ENCODE measurements at regions not wholly inside any gene's neighbourhood (a gene's known extent, or its start where the extent isn't known, plus 50 kb on each side); places are given as distances from the start of the nearest gene placed in this dataset.

DNA sequence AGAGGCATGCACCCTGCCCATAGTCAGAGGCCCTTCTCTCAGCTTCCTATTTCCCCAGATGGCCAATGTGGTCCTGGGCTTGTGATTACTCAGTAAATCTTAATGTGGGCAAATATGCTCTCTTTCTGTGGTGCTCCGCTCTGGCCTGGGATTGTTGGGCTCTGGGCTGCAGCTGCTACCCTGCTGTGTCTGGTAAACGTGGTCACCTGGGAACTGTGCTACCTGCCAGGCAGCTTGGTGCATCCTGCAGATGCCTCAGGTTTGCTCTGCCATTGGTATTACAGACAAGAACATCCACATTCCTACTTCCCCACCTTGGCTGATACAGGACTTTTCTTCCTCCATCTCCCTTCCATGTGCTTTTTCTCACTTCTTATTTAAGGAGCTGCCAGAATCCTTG is 611.5 kb upstream of the IMPG1 start:
- peaks cover 13% of the 10 kb centered on the region for H3K9me3 Mint-ChIP-seq
- no peak for DNase-seq
- peaks cover 0 to 3% of the 10 kb centered on the region in 2 experiments for H3K9me3 ChIP-seq (ENCODE audit: control insufficient read depth in 1 of 2, insufficient read depth in 1 of 2, low read length in 2 of 2)
- no peak overlapping the region for H3K27ac ChIP-seq (ENCODE audit: low read depth in 1 of 2, low read length in 2 of 2)
- no peaks in the 10 kb centered on the region for H3K27me3 ChIP-seq (ENCODE audit: control insufficient read depth in 1 of 2, insufficient read depth in 2 of 2, low read length in 2 of 2)
- H3K27ac Mint-ChIP-seq = no peak overlapping the region
- no peaks in the 10 kb centered on the region for H3K4me1 ChIP-seq (ENCODE audit: insufficient read depth, low read length)
- TF ChIP-seq, protein P1, sequence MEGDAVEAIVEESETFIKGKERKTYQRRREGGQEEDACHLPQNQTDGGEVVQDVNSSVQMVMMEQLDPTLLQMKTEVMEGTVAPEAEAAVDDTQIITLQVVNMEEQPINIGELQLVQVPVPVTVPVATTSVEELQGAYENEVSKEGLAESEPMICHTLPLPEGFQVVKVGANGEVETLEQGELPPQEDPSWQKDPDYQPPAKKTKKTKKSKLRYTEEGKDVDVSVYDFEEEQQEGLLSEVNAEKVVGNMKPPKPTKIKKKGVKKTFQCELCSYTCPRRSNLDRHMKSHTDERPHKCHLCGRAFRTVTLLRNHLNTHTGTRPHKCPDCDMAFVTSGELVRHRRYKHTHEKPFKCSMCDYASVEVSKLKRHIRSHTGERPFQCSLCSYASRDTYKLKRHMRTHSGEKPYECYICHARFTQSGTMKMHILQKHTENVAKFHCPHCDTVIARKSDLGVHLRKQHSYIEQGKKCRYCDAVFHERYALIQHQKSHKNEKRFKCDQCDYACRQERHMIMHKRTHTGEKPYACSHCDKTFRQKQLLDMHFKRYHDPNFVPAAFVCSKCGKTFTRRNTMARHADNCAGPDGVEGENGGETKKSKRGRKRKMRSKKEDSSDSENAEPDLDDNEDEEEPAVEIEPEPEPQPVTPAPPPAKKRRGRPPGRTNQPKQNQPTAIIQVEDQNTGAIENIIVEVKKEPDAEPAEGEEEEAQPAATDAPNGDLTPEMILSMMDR (IDR thresholded peaks at IDR 0.05) = no peak
- H3K4me3 Mint-ChIP-seq = no peak overlapping the region
- ATAC-seq (ENCODE audit: poor library complexity) = no peak
- intact Hi-C loops (cut with DNase I, micrococcal nuclease) = no loop called here
- CTCF ChIA-PET = no interaction called here
- POLR2A ChIA-PET = no interaction called here
- no peaks in the 10 kb centered on the region for H3K27me3 Mint-ChIP-seq
- H3K36me3 Mint-ChIP-seq (ENCODE audit: low read depth) = no peaks in the 10 kb centered on the region
- no peaks in the 10 kb centered on the region for H3K4me1 Mint-ChIP-seq (ENCODE audit: low read depth)
- H3K4me3 ChIP-seq (ENCODE audit: low read length) = no peak overlapping the region
- H3K36me3 ChIP-seq (ENCODE audit: insufficient read depth, low read length) = no peaks in the 10 kb centered on the region

DNA sequence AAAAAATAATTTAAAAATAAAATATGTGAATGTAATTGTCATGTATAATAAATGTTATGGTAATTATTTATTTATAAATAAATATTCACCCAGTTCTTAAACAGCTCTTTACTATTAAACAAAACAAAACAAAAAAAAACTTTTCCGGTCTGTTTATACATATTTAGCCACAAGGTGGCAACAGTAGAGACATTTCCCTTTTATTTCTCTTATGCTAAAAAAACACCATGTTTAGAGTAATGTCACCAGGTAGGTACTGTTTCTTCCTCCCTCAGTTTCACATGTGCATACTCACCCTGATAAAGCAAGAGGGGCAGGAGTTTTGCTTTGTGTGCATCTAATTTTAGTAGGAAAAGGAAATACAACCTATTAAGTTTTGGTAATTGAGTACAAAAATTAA is 610.4 kb upstream of the IMPG1 start:
- Mint-ChIP-seq H3K27me3 (no peaks in the 10 kb centered on the region), H3K4me1 (ENCODE audit: low read depth) (no peaks in the 10 kb centered on the region)
- intact Hi-C loops (cut with DNase I, micrococcal nuclease) = no loop called here

DNA sequence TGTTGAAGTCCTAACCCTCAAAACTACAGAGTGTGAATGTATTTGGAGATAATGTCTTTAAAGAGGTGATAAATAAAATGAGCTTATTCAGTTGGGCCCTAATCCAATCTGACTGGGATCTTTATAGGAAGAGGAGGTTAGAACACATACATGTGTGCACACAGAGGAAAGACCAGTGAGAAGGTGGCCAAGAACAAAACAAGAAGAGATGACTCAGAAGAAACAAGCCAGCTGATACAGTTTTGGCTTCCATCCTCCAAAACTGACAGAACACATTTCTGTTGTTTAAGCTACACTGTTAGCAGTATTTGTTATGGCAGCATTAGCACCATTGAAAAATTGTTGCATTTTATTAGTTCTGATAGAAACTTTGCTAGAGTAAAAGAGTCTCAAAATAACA is 609.3 kb upstream of the IMPG1 start:
- no peak for DNase-seq
- Mint-ChIP-seq H3K4me3 (no peak overlapping the region), H3K4me1 (ENCODE audit: low read depth) (no peaks in the 10 kb centered on the region), H3K27ac (no peak overlapping the region), H3K27me3 (no peaks in the 10 kb centered on the region), H3K9me3 (peaks cover 6% of the 10 kb centered on the region), H3K36me3 (ENCODE audit: low read depth) (no peaks in the 10 kb centered on the region)
- H3K9me3 ChIP-seq (ENCODE audit: control insufficient read depth in 1 of 2, insufficient read depth in 1 of 2, low read length in 2 of 2) = peaks cover 0 to 3% of the 10 kb centered on the region in 2 experiments
- no peak overlapping the region for H3K27ac ChIP-seq (ENCODE audit: low read depth in 1 of 2, low read length in 2 of 2)
- H3K4me3 ChIP-seq (ENCODE audit: low read length) = no peak overlapping the region
- TF ChIP-seq, protein P1 (IDR thresholded peaks at IDR 0.05) = no peak
- intact Hi-C loops (cut with DNase I, micrococcal nuclease) = no loop called here
- H3K4me1 ChIP-seq (ENCODE audit: insufficient read depth, low read length) = no peaks in the 10 kb centered on the region
- CTCF ChIA-PET = no interaction called here
- no peaks in the 10 kb centered on the region for H3K36me3 ChIP-seq (ENCODE audit: insufficient read depth, low read length)
- no peak for ATAC-seq (ENCODE audit: poor library complexity)
- H3K27me3 ChIP-seq (ENCODE audit: control insufficient read depth in 1 of 2, insufficient read depth in 2 of 2, low read length in 2 of 2) = no peaks in the 10 kb centered on the region
- POLR2A ChIA-PET = no interaction called here

More for the DNA sequence above, 610.4 kb upstream of the IMPG1 start:
- Mint-ChIP-seq H3K36me3 (ENCODE audit: low read depth) (no peaks in the 10 kb centered on the region), H3K9me3 (peaks cover 7% of the 10 kb centered on the region), H3K27ac (no peak overlapping the region), H3K4me3 (no peak overlapping the region)
- Histone ChIP-seq H3K27me3 (ENCODE audit: control insufficient read depth in 1 of 2, insufficient read depth in 2 of 2, low read length in 2 of 2) (no peaks in the 10 kb centered on the region), H3K4me1 (ENCODE audit: insufficient read depth, low read length) (no peaks in the 10 kb centered on the region), H3K9me3 (ENCODE audit: control insufficient read depth in 1 of 2, insufficient read depth in 1 of 2, low read length in 2 of 2) (peaks cover 0 to 3% of the 10 kb centered on the region in 2 experiments), H3K4me3 (ENCODE audit: low read length) (no peak overlapping the region), H3K36me3 (ENCODE audit: insufficient read depth, low read length) (no peaks in the 10 kb centered on the region), H3K27ac (ENCODE audit: low read depth in 1 of 2, low read length in 2 of 2) (no peak overlapping the region)
- CTCF ChIA-PET = no interaction called here
- TF ChIP-seq, protein P1 (IDR thresholded peaks at IDR 0.05) = no peak
- no peak for ATAC-seq (ENCODE audit: poor library complexity)
- POLR2A ChIA-PET = no interaction called here
- DNase-seq = no peak

All from CD4-positive, alpha-beta T cell (primary cell).